Occipital lobe (tissue), 2 donors: ENCODE measurements at regions not wholly inside any gene's neighbourhood (a gene's known extent, or its start where the extent isn't known, plus 50 kb on each side); places are given as distances from the start of the nearest gene placed in this dataset. TPM values are rescaled to one million over a fixed set of nuclear protein-coding genes. Genes with fewer than 3 reads are reported as not detected.
"Not testable (repeated sequence)": the region's sequence is repeated elsewhere in the genome, so short reads cannot be mapped to it uniquely, and the experiment has no call there.

Experiments
- DNase-seq: peaks from one replicate; lab custom pipeline; 2025; lab: John Stamatoyannopoulos, UW
- small RNA-seq: library from RNA; depleted of rRNA; stranded (forward); fragments of <200 nt; gene quantifications from one replicate; pipeline ENCODE3, GENCODE V24; 2014

DNA sequence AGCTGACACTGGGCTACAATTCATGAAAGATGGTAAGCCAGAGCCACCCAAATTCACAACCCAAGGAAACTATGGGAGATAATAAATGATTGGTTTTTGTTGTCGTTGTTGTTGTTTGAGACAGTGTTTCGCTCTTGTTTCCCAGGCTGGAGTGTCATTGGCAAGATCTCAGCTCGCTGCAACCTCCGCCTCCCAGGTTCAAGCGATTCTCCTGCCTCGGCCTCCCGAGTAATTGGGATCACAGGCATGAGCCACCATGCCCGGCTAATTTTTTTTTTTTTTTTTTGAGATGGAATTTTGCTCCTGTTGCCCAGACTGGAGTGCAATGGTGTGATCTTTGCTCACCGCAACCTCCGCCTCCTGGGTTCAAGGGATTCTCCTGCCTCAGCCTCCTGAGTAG, 65.9 kb upstream of the METTL9 start:
- DNase-seq: not testable (repeated sequence)

DNA sequence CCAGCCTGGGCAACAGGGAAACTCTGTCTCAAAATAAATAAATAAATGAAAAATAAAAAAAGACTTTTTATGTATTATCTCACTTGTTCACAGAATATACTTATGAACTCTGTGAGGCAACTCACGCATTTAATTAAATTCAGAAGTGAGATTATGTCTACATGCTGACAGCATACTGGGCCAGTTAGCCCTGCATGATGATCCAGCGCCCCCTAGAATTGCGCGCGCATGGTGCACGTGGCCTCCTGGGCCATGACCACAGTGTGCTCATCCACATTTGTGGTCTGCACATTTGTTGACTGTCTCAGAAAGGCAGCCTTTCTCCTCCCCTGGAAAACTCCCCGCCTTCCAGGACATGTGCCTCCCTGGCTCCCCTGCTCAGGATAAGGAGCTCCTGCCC, 64.8 kb upstream of the METTL9 start:
- not testable (repeated sequence) for DNase-seq

DNA sequence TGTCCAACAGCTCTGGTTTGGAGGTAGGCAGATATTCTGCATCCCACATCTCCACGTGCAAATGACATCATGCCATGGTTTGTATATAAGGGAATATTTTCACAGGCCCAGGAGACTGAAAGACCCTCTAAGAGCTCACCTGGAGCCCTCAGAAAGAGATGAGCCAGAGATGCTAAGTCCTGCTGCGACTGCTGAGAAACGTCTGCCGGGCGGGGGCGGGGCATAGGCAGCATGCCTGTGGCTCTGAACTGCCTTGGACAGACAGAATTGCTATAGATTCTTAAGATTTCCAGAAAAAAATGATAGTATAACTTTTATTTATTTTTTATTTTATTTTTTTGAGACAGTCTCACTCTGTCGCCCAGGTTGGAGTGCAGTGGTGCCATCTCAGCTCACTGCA, 64.2 kb upstream of the METTL9 start:
- not testable (repeated sequence) for DNase-seq

DNA sequence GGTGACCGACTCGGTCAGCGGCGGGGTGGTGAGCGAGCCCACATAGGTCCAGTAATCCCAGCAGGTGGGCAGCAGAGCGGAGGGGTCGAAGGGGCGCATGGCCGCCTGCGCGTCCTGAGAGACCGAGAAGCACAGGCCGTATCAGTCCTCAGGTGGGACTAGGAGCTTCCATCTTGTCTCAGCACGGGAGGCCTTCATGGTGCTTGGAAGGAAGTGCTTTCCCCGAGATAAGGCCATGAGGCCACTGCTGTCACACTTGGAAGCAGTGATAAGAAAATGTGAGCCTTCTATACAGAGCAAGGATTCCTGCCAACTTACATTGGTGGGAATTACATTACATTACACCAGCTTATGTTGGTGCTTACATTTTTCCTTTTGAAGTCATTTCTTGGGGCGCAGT, 62.6 kb upstream of the METTL9 start:
- not testable (repeated sequence) for DNase-seq

DNA sequence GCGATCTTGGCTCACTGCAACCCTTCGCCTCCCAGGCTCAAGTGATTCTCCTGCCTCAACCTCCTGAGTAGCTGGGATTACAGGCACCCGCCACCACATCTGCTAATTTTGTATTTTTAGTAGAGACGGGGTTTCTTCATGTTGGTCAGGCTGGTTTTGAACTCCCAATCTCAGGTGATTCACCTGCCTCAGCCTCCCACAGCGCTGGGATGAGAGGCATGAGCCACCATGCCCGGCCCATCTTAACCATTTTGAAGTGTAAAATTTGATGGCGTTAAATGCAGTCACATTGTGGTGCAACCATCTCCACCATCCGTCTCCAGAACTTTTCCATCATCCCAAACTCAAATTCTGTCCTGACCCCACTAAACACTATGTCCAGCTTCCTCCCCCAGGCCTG, 61.8 kb upstream of the METTL9 start:
- not testable (repeated sequence) for DNase-seq

DNA sequence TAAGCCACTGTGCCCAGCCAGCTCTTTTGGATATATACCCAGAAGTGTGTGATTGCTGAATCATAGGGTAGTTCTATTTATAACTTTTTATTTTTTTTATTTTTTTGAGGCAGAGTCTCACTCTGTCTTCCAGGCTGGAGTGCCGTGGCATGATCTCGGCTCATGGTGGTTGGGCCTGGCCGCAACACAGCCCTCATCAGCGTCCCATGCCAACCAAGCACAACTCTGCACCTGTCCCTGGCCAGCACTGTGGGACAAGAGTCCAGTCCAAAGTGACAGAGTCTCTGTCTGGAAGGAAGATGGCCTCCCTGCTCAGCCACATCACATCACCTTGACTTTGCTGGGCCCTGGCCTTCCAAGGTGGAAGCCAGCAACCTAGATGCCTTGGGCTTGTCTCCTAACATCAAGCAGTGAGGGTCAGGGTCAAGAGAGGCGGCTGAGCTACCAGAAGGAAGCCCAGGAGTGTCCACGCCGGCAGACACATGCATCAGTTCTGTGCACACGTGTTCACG, 60.2 kb upstream of the METTL9 start:
- DNase-seq: not testable (repeated sequence)

DNA sequence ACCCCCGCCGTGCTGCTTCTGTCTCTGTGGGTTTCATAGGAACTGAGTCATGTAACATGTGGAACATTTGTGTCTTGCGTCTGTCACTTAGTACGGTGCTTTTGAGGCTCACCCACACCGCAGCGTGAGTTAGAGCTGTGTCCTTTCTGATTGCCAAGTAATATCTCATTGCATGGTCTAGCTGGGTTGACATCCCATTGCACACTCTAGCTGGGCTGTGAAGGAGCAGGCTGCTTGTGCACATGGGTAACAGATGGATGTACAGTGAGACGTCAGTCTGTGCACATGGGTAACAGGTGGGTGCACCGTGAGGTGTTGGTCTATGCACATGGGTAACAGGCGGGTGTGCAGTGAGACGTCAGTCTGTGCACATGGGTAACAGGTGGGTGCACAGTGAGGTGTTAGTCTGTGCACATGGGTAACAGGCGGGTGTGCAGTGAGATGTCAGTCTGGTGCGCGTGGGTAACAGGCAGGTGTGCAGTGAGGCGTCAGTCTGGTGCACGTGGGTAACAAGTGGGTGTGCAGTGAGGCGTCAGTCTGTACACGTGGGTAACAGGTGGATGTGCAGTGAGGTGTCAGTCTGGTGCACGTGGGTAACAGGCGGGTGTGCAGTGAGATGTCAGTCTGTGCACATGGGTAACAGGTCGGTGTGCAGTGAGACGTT, 58.5 kb upstream of the METTL9 start:
- DNase-seq: not testable (repeated sequence)

DNA sequence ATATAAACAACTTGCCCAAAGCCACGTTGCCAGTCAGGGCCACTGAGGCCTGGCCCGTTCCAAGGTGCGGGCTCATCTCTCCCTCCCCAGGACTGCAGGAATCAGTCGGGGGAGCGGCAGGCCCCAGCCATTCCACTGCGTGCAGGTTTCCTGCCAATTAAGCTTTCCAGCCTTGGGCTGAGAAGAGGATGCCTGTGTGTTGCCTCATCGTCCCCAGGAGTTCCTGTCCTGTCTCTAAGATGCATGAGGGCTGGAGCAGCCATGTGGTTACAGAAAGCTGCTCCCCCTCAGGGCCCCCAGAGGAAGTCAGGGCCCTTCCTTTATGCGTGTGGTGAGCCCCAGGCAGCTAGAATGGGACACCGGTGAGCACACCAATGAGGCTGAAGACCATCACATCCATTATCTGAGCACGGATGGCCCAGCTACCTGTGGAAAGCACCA, 57.7 kb upstream of the METTL9 start:
- DNase-seq: not testable (repeated sequence)

DNA sequence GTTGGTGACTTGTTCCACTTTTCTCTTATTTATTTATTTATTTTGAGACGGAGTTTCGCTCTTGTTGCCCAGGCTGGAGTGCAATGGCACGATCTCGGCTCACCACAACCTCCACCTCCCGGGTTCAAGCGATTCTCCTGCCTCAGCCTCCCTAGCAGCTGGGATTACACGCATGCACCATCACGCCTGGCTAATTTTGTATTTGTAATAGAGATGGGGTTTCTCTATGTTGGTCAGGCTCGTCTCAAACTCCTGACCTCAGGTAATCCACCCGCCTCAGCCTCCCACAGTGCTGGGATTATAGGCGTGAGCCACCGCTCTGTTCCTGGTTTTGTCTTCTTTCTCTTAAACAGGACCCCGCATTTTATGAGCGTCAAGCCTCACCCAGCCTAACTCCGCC, 57.3 kb upstream of the METTL9 start:
- not testable (repeated sequence) for DNase-seq

DNA sequence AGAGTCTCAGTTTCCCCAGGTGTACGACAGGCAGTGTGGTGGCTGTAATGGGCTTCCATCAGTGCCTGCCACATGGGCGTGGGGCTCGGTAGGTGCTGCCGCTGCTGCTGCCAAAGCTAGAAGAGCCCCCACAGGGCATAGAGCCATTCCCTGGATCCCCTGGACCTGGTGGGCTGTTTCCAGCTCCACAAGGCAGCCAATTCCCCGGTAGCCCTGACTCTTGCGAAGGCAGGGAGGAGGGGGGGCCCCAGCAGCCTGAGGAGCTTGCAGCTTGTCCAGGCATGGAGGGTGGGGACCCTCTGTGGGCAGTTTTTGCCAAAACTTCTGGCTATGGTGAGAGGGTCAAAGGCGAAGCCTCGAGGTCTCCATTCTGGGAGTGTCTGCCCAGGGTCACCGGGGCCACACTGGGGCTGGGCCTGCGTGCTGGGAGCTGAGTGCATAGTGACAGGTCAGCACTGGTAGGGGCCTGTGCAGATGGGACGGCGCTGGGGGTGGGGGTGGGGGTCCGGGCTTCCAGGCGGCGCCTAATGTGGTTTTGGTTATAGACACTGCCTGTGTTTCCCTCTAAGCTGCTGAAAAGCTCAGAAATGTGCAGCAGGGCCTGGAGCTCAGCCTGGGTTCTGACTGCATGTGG, 56.8 kb upstream of the METTL9 start:
- not testable (repeated sequence) for DNase-seq

DNA sequence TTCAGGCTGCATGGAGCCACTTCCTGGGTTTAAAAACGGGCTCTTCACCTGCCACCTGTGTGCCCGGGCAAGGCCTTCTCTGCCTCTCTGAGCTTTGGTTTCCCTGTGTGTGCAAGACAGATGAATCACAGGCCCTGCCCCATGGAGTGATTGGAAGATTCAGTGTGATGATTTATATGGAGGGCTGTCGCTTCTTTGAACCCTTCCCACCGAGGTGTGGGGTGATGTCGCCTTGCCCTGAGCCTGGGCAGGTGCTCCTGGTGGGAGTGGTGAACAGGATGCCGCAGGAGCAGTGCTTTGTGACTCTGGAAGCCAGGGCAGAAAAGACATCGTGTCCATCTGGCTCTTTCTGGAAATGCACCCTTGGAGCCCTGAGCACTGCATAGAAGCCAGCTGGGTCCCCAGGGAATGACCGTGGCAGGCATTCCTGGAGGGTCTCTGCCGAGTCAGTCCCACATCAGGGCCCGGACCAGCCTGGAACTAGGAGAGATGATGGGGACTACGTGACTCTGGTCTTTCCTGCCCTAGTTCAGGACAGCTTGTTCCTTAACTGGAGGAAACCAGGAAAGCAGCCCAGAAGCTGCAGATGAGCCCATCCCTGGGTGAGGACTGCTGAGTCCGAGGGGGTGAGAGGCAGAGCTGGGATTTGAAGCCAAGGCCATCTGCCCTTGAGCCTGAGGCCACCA, 56.1 kb upstream of the METTL9 start:
- not testable (repeated sequence) for DNase-seq

DNA sequence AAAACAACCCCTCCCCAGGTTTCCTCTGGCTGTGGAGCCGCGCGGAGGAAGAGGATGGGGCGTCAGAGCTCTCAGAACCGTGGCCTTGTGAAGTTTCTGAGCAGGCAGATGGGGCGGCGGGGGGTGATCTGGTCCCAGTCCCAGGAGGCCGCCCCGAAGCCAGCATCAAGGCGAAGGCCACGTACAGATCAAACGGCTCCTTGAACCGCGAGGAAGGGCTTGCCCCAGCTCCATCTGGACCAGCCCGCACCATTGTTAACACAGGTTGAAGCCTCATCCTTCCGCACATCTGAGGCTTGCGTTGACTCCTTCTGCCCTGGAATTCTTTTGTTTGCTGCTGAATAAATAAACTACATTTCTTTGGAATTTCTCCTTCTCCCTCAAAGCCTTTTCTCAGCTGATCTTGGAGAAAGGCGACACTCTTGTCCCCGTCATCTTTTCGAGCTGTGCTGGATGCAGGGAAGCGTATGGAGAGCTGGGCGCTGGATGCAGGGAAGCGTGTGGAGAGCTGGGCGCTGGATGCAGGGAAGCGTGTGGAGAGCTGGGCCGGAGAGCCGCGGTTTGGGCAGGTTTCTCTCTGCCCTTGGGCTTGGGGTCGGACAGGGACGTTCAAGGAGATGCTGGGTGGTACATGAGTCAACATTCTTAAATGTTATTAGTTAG, 53.6 kb upstream of the METTL9 start:
- DNase-seq: not testable (repeated sequence)

DNA sequence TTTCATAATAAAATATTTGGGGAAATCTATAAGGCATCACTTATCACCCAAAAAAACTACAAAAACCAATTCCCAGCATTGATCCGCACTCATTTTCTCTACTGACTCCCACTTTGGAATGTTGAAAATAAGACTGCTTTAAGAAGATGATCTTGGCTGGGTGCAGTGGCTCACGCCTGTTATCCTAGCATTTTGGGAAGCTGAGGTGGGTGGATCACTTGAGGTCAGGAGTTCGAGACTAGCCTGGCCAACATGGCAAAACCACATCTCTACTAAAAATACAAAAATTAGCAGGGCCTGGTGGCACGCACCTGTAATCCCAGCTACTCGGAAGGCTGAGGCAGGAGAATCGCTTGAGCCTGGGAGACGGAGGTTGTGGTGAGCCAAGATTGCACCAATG, 50.0 kb upstream of the METTL9 start:
- not testable (repeated sequence) for DNase-seq

Small RNA genes in the stretch of these regions (small RNA-seq; reads per million reads assigned to genes)
- gene MIR3680-1: not detected
